Activated CD4-positive, alpha-beta T cell treated with anti-CD3 and anti-CD28 coated beads, Interleukin-10, Interleukin-2, amounts not matched to agents 100 ng/mL and 50 ng/mL, durations not matched to agents 16 hours and 8 hours (primary cell): ENCODE measurements at regions not wholly inside any gene's neighbourhood (a gene's known extent, or its start where the extent isn't known, plus 50 kb on each side); places are given as distances from the start of the nearest gene placed in this dataset.
A peak's percentile ranks its signal among the peaks of the same experiment; 100 is the strongest.

Experiments
- DNase-seq: peaks from one replicate; pipeline ENCODE4 v3.0.0-alpha.2; 2020

DNA sequence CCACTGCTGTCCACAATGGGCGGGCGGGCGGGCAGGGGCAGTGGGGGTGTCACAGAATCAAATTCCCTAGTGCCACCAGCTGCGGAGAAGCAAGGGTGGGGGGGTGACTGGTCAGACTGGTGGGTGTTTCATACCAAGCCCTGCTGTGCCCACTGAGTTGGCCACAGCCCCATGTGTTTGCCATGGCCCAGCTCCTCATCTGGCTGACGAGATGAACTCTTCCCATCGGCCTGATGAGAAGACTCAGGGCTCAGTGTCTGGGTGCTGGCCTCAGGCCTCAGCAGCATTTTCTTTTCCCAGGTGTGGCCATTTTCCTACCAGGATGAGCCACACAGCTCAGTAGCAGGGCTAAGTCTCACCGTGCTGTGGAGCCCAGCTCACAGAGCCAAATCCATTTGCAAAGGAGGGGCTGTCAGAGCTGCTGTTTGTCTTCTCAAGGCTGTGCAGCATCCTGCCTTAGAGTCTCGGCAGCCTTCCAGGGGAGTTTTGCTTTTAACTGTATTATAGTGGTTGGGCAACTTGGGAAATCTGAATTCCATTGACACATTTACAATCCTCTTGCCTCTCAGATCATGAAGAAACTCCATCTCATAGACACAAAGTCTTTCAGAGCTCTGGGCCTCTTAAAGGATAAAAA lies 176.8 kb downstream of the ABHD5 start:
- no peak for DNase-seq

DNA sequence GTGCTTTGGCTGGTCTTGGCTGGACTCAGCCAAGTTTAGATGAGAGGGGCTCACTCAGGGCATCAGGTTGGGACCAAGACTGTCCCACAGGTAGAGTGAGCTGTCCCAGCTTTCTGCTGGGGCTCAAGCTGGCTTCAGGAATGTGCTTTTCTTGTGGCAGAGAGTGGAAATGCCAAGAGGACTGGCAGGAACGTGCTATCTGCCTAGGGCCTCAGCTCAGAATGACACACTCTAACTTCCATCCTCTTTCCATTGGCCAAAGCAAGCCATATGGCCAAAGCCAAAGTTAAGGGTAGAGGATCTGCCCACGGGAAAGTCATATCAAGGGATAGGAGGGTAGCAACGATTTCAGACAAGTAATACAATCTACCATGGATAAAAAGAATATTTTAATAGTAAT lies 178.8 kb downstream of the ABHD5 start:
- no peak for DNase-seq

DNA sequence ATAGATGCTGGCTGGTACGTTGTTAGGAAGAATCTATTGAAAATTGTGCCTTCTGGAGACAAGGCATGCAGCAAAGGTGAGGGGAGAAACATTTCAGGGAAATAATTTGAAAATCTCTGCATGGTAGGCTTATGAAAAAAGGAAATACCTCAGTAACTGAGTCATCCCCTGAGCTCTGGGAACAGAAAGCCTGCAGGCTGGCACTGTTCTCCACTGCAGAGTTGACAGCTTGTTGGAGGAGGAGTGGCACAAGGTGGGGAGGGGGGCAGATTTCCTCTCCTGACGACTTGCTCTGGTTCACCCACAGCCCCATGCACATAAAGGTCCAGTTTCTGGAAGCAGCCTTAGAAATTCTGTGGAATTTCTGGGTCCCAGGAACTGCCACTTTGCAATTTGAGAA lies 179.4 kb downstream of the ABHD5 start:
- no peak for DNase-seq

DNA sequence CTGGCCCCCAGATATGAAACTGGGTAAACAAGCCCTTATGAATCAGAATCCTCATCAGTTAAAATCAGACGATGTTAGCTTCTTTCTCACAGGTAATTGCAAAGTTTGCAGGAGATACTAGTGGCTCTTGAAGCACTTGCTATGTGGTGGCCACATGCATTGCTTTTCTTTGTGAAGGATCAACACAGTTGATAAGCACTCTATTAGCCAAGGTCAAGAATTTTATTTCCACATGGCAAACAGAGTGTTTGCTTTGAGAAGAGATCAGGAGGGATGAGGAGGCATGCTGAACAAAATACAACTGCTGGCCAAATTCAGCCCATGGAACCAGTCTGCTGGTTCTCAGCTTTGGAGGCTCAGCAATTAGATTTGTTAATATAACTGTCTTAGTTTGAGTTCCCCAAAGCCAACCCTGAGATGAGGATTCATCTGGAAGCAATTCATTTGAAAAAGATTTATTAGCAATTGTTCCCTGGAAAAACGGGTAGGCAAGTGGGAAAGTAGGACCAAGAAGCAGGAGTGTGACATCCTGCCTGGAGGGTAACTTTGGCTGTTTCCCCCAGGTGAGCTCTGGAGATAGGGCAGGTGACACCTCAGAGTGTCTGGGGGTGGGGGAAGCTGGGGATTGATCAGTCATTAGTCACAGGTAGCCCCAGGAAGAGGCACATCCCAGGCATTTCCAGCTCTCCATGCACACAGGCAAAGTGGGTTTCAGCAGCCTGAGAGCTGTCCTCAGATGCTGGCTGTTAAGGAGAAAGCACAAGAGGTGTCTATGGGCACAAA lies 180.3 kb downstream of the ABHD5 start:
- DNase-seq = no peak

DNA sequence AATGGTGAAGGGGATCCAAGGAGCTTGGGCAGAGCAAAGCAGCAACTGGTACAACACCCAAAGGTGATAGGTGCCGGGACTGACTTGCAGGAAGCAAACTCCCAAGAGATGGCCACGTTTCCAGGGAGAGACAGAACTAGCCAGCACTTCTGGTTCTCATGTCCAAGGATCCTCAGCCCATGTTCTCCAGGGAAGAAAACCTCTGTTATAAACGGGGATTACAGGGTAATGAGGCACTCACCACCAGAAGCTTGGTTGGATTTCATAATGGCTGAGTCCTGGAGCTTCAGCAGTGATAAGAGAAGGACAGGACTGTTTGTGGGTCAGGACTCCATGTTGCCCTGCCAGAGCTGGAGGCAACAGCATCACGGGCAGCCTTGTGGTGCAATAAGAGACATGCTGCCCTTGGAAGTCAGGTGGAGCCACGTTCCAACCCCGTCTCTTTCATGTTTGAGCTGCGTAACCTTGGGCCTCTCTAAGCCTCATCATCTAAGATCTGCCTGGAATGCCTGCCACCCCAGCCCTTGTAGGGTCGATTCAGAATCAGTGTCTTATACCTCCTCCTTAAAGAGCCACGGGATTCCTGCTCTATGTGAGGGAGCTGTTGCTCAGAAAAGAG lies 181.0 kb downstream of the ABHD5 start:
- DNase-seq = no peak

DNA sequence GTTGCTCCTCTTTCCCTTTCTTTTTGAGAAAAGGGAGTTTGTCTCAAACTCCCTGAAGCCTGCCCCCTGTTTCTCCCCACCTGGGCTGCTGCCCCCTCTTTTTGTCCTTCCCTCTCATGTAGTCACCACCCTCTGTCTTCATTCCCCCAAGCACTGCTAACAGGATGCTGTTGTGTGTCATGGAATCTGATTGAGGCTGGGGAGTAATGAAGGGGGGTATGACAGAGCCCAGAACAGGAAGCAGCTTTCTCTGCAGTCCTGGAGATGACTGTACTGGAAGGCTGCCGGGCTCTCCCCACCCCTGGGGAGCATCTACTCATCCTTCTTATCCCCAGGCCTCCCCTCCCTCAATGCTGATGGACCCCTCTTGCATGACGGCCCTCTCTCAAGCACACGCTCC lies 181.6 kb downstream of the ABHD5 start:
- DNase-seq = no peak

DNA sequence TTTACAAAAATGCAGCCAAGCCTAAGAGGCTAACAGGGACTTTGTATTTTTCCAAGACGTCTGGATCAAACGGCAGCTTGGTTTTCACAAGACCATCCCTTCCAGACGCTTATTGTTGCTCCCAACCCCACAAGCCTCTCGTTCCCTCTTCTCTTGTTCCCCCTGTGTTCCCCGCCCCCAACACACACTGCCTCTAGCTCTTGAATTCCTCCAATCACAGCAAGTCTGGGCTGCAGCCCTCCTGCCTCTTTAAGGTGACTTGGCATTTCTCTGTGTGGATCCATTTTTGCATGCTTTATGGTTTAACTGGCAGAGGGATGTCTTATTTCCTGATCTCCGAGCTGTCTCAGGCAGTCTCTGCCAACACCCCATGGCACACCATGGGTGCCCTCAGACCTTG lies 182.2 kb downstream of the ABHD5 start:
- DNase-seq = no peak

DNA sequence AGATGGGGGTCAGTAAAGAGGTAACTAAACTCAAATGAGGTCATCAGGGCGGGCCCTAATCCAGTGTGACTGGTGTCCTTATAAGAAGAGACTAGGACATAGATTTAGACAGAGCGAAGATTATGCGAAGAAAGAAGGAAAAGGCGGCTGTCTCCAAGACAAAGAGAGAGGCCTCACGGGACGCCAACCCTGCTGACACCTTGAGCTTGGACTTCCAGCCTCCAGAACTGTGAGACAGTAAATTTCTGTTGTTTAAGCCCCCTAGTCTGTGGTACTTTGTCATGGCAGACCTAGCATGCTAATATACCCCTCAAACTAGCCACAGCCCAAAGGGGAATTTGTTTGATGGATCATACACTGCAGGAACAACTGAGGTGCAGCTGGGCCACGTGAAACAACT lies 183.0 kb downstream of the ABHD5 start:
- DNase-seq = no peak

DNA sequence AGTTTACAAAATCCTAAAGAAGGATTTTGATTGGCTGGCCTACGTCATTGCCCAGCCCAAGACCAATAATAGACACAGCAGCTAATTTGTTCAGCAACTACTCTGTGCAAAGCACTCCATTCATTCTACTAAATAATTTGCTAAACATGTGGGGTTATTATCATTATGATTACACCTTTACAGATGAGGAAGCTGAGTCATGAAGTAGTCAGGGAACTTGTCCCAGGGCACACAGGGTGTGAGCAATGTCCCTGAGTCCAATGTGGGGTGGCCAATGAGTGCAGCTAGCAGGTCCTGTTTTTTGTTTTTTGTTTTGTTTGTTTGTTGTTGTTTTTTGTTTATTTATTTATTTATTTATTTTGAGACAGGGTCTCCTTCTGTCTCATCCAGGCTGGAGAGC lies 183.6 kb downstream of the ABHD5 start:
- DNase-seq = no peak

DNA sequence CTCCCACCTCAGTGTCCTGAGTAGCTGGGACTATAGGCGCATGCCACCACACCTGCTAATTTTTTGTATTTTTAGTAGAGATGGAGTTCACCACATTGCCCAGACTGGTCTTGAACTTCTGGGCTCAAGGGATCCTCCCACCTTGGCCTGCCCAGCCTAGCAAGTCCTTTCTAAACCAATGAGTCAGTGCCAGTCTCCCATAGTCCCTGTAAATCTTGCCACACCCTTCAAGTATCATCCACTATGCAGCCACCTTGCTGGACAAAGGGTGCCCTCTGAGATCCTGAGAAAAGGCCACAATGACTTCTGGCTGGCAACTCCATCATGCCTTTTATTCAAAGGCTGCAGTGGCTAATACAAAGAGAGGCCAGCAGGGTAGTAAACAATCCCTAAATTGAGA lies 184.0 kb downstream of the ABHD5 start:
- no peak for DNase-seq

DNA sequence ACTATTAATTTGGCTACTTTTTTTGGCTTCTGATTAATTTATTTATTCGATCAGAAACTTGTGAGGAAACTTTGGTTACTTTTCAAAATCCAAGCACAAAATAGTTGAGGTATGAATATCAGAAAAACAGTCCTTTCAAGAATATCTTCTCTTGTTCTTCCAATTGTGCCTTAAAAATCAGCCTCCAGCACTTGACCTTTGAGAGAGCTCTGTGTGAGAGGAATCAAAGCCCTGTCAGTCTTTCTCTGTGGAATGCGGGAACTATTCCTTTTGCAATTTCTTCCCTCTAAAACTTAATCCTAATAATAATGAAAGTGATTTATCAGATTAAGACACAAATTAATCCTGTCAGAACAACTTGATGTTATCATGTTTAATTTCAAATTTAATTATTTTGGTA lies 185.9 kb downstream of the ABHD5 start:
- DNase-seq = no peak

DNA sequence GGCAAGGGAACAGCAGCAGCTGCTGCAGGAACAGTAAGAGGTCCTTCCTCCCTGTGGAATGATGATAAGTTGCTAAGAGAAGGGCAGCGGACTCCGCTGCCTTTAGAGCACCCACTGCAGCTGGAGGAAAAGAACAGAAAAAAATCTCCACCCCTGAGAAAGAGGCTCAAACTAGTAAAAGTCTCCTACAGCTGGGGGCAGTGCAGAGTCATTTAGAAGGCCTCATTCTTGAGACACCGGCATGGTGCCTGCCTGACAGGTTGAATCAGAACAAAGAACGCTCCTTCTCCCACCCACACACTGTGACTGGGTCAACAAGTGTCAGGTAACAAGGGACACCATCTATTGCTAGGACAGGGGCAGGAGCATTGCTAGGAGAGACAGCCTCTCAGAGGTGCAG lies 188.4 kb downstream of the ABHD5 start:
- DNase-seq = peak; percentile 2

DNA sequence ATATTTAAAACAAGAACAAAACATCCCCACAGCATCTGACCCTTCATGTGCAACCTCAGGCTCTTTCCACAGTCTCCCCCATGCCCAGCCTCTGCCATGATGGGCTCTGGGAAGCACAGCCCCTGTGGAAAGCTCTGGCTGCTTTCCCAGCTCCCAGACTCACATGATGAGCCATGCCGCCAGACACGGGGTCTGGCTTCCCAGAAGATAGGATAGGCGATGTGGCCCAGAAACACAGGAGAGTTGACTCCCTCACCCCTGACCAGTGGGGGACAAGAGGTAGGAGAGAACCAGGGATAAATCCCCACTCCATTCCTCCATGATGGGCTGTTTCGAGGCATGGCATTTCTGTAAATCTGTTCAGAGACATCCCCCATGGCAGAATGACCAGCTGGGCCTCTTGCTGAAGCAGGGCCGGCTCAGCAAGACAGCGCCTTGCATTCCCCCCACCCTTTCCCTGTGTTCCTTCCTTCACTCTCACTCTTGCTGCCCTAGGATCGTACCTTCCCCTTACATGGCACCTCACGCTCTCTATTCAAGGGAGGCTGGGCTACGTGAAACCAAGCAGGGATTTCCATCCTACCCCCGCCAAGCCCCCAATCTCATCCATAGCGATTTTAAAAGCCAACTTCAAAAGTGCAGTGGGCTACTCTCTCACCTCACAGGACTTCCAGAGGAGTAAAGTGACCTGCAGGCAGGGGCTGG lies 192.4 kb downstream of the ABHD5 start:
- no peak for DNase-seq

DNA sequence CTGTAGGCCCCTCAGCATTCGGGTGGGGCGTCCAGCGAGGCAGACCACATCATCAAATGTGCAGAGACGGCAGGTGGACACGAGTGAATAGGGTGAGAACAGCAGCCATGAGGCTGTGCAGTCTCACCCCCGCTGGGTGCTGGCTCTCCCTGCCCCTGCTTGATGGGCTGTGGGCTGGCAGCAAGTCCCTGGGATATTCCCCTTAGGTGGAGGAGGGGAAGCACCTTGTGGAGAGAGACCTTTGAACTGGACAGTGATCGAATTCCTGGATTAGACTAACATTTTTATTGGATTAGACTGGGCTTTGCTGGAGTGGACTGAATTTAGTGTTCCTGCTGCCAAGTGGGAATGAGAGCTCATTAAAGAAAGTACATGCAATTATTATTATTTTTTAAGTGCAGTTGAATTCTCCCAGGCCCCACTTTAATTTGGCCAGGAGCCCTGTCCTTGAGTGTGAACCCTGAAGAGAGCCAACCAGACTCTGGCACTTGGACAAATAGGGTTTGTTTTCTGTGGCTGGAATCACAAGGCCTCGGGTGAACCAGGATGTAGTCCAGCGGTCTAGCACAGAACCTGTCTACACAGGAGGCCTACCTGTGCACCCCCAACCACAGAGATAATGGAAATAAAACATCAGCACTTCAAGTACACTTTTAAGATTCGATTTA lies 193.1 kb downstream of the ABHD5 start:
- DNase-seq = no peak

DNA sequence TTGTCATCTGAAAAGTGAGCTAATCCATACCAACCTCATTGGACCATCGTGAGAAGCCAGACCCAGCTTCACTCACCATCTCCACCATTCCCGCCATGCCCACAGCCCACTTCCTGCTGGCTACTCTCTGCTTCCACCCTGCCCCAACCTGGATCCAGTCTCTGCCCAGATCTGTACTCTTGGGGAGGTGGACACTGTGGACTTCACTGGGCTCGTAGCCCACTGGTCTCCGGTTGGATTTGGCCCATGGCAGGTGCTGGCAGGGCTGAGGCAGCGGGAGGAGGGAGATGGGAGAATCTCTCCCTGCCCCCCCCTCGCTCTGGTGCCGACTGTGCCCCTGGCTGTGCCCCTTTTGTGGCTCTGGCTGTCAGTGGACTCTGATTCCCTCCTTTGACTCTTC lies 193.8 kb downstream of the ABHD5 start:
- DNase-seq = no peak

DNA sequence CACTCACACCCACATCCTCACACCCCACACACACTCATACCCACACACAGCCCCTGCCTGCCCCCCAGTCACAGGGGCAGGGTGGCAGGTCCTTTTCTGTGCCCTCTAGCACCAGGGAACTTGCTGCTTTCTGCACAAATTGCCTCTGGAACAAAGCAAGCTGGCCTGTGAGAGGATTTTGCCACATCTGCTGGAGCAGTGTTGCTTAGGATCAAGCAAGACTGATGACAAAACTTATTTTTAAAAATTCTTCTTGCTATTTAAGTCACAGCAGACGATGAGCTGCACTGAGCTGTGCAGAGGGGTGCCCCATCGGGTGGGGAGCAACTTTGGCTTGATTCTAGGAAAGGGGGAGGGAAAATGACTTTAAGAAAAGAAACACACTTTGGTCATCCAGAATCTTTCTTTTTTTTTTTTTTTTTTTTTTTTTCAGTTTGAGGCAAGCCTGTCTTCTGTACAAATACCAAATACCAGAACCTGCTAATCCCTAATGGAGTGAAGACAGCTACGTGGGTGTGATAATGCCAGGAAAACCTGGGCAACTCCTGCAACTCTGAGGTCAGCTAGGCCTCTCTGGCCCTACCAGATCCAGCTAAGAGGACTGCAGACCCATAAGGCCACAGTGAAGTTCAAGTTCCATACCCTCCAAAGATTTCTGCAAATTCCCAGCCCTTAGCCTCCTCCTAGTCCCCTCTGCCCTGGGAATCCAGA lies 195.3 kb downstream of the ABHD5 start:
- DNase-seq = no peak

DNA sequence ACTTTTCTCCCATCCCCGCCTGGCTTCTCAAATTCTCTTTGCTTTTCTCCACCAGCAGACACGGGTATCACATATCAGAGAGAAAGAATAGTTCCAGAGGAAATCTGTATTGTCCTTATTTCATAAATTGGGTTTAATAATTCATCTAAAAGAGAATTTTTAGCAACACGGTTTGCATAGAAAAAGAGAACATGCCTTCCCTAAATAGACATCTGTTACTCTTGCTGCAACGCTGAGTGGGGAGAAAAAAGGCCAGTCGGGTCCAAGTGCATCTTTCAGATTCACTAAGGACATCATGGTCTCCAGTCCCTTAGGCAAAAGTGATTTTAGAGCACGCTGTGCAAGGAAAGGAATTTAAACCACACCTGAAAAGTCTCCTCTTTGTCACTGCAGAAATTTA lies 201.3 kb downstream of the ABHD5 start:
- DNase-seq = no peak

DNA sequence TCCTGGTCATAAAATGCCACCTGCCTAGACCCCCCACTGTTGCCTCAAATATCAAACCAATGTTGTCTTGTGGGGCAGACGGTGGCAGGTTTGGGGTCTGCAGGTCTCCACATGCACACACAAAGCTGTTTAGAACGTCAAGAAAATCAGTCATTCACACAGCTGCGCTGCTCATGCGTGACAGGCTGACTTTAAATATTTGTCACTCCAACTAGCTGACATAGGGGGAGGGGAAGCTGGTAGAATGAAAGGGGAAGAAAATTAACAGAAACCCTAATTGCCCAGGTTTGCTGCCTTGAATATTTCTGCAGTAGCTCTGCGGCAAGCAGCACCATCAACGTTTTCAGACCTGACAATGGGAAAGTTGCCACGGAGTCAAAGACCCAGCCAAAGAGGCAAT lies 201.8 kb downstream of the ABHD5 start:
- no peak for DNase-seq

DNA sequence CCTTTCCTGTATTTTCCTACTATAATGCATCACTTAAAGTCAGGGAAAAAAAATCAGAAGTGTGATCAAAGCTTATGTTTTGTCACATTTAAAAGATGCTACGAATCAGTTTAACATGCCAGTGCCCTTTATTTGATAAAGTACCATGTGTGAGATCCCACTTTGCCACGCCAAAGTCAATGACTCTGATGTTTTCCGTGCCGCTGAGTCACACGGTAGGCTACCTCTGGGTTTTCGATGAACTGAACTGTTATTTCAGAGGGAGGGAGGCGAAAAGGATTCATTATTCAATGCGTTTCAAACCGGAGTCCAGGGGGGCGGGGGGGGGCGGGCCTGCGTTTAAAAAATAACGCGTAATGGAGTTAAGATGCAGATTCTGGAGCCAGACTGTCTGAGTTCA lies 203.0 kb downstream of the ABHD5 start:
- no peak for DNase-seq

DNA sequence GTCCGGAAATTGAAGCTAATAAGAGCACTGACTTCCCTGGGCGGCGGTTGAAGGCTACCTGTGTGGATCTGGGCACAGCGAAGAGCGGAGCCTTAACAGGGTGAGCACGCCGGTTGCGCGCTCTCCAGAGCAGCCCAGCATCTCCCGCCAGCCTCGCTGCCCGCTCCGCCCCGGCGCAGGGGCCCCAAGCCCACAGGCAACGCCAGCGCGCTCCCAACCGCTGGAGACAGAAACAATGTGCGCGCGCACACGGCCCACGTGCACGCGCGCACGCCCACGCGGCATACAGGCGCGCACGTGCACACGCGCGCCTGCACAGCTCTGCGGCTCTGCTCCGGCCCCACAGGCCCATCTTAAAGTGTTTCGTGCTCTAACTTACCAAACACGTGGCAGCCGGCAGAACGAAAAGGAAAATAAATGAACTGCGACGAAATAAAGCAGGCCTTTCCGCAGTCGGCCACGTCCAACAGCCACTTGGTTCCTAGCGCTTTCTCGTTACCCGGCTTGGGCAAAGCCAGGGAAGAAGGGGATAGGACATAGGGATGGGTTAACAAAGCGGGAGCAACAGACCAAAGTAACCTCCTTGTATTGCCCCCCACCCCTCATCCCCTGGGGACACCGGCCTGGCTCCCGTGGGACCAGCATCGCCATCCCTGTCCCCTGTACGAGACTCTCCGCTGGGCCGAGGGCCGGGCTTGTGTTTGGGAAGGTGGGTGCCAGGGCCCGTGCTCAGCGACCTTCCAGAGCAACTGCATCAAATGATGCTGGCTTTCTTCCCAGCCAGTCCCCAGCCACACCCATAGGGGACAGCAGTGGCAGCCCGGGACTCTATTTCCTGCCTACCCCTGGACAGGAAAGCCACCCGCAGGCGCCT lies 203.7 kb downstream of the ABHD5 start:
- peak; percentile 39 for DNase-seq

DNA sequence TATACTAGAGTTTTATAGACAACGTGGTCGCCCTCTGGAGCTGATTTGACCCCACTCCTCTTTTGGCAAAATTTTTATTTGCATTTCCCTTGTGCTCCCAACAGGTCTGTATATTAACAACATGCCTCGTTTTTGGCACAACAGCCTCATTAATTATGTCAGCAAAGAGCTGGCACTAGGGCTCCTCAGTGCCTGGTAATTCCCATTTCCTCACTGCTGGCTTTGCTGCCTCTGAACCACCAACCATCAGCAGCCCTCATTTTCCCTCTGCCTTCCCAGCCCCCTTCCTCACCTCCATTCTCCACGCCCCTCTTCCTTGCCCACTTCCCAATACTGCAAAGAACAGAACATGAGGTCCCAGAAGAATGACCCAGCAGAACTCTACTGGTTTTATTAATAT lies 204.8 kb downstream of the ABHD5 start:
- DNase-seq = no peak

DNA sequence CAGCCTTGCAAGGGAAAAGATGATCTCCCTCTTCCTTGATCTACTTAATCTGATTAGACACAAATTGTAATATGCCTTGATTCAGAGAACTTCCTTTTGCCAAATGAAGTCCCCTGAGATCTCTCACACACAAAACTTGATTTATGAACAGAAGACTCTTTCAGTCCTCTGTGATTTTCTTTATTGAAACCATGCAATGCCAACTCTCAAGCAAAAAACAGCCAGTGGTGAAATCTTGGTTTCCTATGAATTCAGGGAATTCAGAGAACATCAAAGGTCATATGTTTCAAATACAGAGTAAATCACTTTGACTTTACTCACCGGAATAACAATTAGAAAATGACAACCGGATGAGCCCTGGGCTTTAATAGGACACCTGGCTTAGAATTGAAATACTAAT lies 211.7 kb downstream of the ABHD5 start:
- DNase-seq = no peak
